Stomach (tissue), 8 donors: ENCODE measurements at regions not wholly inside any gene's neighbourhood (a gene's known extent, or its start where the extent isn't known, plus 50 kb on each side); places are given as distances from the start of the nearest gene placed in this dataset.
"Not testable (repeated sequence)": the region's sequence is repeated elsewhere in the genome, so short reads cannot be mapped to it uniquely, and the experiment has no call there.

Experiments used
- DNase-seq, 2 donors: peaks; one replicate each; pipeline versions ENCODE4 v3.0.0 to v3.0.0-alpha.2; 2013 to 2019
- H3K27ac ChIP-seq, 5 donors: fragments of 200-600 bp in 4 of 5; sonication (generic) in 4 of 5; one replicate each; pipeline ENCODE4 v1.5.1; 2013 to 2019; ENCODE audit warnings: mild to moderate bottlenecking in 1 of 5, moderate library complexity in 1 of 5
- H3K27me3 ChIP-seq, 3 donors: fragments of 200-600 bp; sonication (generic); one replicate each; pipeline ENCODE4 v1.5.1; 2017 to 2019; ENCODE audit warnings: mixed run types in 1 of 3
- H3K36me3 ChIP-seq, 4 donors: fragments of 200-600 bp; sonication (generic); 1 replicate in 3 of 4; 2 replicates in 1 of 4; pipeline ENCODE4 v1.5.1; 2016 to 2019
- H3K4me1 ChIP-seq, 4 donors: fragments of 200-600 bp; sonication (generic); one replicate each; pipeline ENCODE4 v1.5.1; 2016 to 2019
- H3K4me3 ChIP-seq, 4 donors: fragments of 200-600 bp; sonication (generic) in 3 of 4; one replicate each; pipeline ENCODE4 v1.5.1; 2016 to 2019; ENCODE audit warnings: mild to moderate bottlenecking in 1 of 4
- H3K9me3 ChIP-seq, 4 donors: fragments of 200-600 bp; sonication (generic); one replicate each; pipeline ENCODE4 v1.5.1; 2016 to 2019
- CTCF ChIP-seq, 7 experiments: fragments of 450-650 bp in 4 of 7; fragments of 200-600 bp in 3 of 7; sonication (generic) in 3 of 7; IDR thresholded peaks; one replicate each; pipeline ENCODE4 v1.5.1; 2016 to 2019; ENCODE audit warnings: antibody characterized with exemption in 7 of 7, control low read depth in 2 of 7, mild to moderate bottlenecking in 1 of 7
- EP300 ChIP-seq: sonication (generic); formaldehyde crosslinking; IDR thresholded peaks from one replicate; pipeline ENCODE4 v1.6.1; 2017; ENCODE audit warnings: antibody characterized with exemption
- POLR2A ChIP-seq, 4 donors: fragments of 450-650 bp; IDR thresholded peaks; one replicate each; pipeline ENCODE4 v1.6.1; 2016; ENCODE audit warnings: antibody characterized with exemption in 4 of 4, control low read depth in 2 of 4, mild to moderate bottlenecking in 1 of 4, moderate library complexity in 1 of 4
- POLR2AphosphoS5 ChIP-seq, 3 donors: sonication (generic); formaldehyde crosslinking; IDR thresholded peaks; one replicate each; pipeline ENCODE4 v1.6.1; 2016; ENCODE audit warnings: antibody characterized with exemption in 3 of 3
- WGBS, 5 donors: extraction: QIAGEN DNeasy Blood & Tissue Kit in 3 of 5; methylation state at CpG; one replicate each; pipeline versions ENCODE4 v1.1.5 to v1.1.7; 2013 to 2018; 5-methylcytosine and 5-hydroxymethylcytosine counted together
- intact Hi-C: fragments of 100-400 bp; cut with DNase I; formaldehyde crosslinking; loops from one replicate; pipeline ENCODE4 v1.15.1; 2023; ENCODE audit warnings: low total_unique reads
- donor health status: healthy with polysubstance abuse.
- donor health status: Bipolar disorder and iron deficiency.
- donor health status: healthy.

GRCh38 chr3:170679190-170679589, 93.3 kb upstream of the SLC7A14 start:
- Histone ChIP-seq H3K4me3 (no peak overlapping the region), H3K9me3 (no peaks in the 10 kb centered on the region), H3K36me3 (no peaks in the 10 kb centered on the region), H3K4me1 (no peaks in the 10 kb centered on the region), H3K27ac (no peak overlapping the region), H3K27me3 (no peaks in the 10 kb centered on the region)
- no peak for TF ChIP-seq EP300
- no peak for TF ChIP-seq CTCF (IDR thresholded peaks at IDR 0.05)
- TF ChIP-seq POLR2A (IDR thresholded peaks at IDR 0.05): no peak
- TF ChIP-seq POLR2AphosphoS5 (IDR thresholded peaks at IDR 0.05): no peak
- intact Hi-C loops: no loop called here
- 88 to 93% (median 89%) methylated on average over 3 of the region's 3 CpGs for WGBS, 5 donors
- no peak for DNase-seq

- peaks cover 0 to 17% (median 8%) of the 10 kb centered on the region in 4 donors for H3K9me3 ChIP-seq
- no peaks in the 10 kb centered on the region for H3K27me3 ChIP-seq
- no peaks in the 10 kb centered on the region for H3K4me1 ChIP-seq
- H3K4me3 ChIP-seq: no peak overlapping the region
- TF ChIP-seq POLR2AphosphoS5 (IDR thresholded peaks at IDR 0.05): no peak
- TF ChIP-seq EP300: no peak
- no peak for TF ChIP-seq CTCF (IDR thresholded peaks at IDR 0.05)
- TF ChIP-seq POLR2A (IDR thresholded peaks at IDR 0.05): no peak
- intact Hi-C loops: no loop called here
- H3K36me3 ChIP-seq: no peaks in the 10 kb centered on the region
- DNase-seq: no peak
- H3K27ac ChIP-seq: no peak overlapping the region
These were observed 84.6 kb upstream of the SLC7A14 start for GRCh38 chr3:170670504-170670903.

- H3K4me3 ChIP-seq, H3K27ac ChIP-seq, H3K4me1 ChIP-seq, DNase-seq, H3K36me3 ChIP-seq, intact Hi-C loops, H3K9me3 ChIP-seq, H3K27me3 ChIP-seq: not testable (repeated sequence)
- 84 to 100% (median 100%) methylated on average over 2 to 3 of the region's 3 CpGs for WGBS, 5 donors
These were observed 77.1 kb upstream of the SLC7A14 start for GRCh38 chr3:170662986-170663385.

- TF ChIP-seq EP300 (no peak), POLR2A (IDR thresholded peaks at IDR 0.05) (no peak), POLR2AphosphoS5 (IDR thresholded peaks at IDR 0.05) (no peak), CTCF (IDR thresholded peaks at IDR 0.05) (no peak)
- H3K27me3 ChIP-seq: no peaks in the 10 kb centered on the region
- H3K4me3 ChIP-seq: no peak overlapping the region
- 63 to 91% (median 80%) methylated on average over 5 of the region's 5 CpGs for WGBS, 5 donors
- DNase-seq: no peak
- H3K9me3 ChIP-seq: no peaks in the 10 kb centered on the region
- H3K4me1 ChIP-seq: no peaks in the 10 kb centered on the region
- no peaks in the 10 kb centered on the region for H3K36me3 ChIP-seq
- no peak overlapping the region for H3K27ac ChIP-seq
- intact Hi-C loops: no loop called here
These were observed 74.3 kb upstream of the SLC7A14 start for GRCh38 chr3:170660139-170660538.

- H3K27ac ChIP-seq: no peak overlapping the region
- H3K4me1 ChIP-seq: no peaks in the 10 kb centered on the region
- no peak for DNase-seq
- 79 to 90% (median 84%) methylated on average over 2 of the region's 2 CpGs for WGBS, 5 donors
- no peak overlapping the region for H3K4me3 ChIP-seq
- no peaks in the 10 kb centered on the region for H3K27me3 ChIP-seq
- H3K36me3 ChIP-seq: no peaks in the 10 kb centered on the region
- TF ChIP-seq EP300: no peak
- TF ChIP-seq POLR2A (IDR thresholded peaks at IDR 0.05): no peak
- TF ChIP-seq POLR2AphosphoS5 (IDR thresholded peaks at IDR 0.05): no peak
- no peak for TF ChIP-seq CTCF (IDR thresholded peaks at IDR 0.05)
- intact Hi-C loops: no loop called here
- no peaks in the 10 kb centered on the region for H3K9me3 ChIP-seq
These were observed 71.4 kb upstream of the SLC7A14 start for GRCh38 chr3:170657312-170657711.
